ENCODE measurements at regions not wholly inside any gene's neighbourhood (a gene's known extent, or its start where the extent isn't known, plus 50 kb on each side); places are given as distances from the start of the nearest gene placed in this dataset.

- no peak for TF ChIP-seq CTCF (conservative IDR thresholded peaks at IDR 0.05 in 1 of 2, IDR thresholded peaks at IDR 0.05 in 1 of 2; ENCODE audit: extremely low read depth in 1 of 2, insufficient read depth in 1 of 2, low read depth in 1 of 2, low read length in 2 of 2)
- TF ChIP-seq EZH2 (IDR thresholded peaks at IDR 0.05; ENCODE audit: borderline replicate concordance, low read length), result no peak
Measured at GRCh38 chr4:138112389-138112788, 129.8 kb downstream of the SLC7A11 start.
